IMR-90 (cell line): ENCODE measurements at regions not wholly inside any gene's neighbourhood (a gene's known extent, or its start where the extent isn't known, plus 50 kb on each side); places are given as distances from the start of the nearest gene placed in this dataset.

Experiments used
- ATAC-seq: fragments of 200-7000 bp; cut with Tn5 transposase; 2 replicates; pipeline ENCODE4 v1.9.1; 2020; ENCODE audit warnings: low read depth, mild to moderate bottlenecking, moderate library complexity
- BruUV-seq: library from RNA; stranded (reverse); fragments of 400-500 nt; replicated peaks from 2 replicates; lab custom pipeline; 2021; lab: Mats Ljungman, UMichigan
- CTCF ChIA-PET: fragments of 300-600 bp; formaldehyde crosslinking; extraction: SDS; loops from one replicate; lab custom pipeline; 2021; ENCODE audit warnings: antibody characterized with exemption; lab: Yijun Ruan, JAX
- POLR2A ChIA-PET: fragments of 300-600 bp; sonication (Branson Sonifier 250); formaldehyde crosslinking; loops from one replicate; lab custom pipeline; 2022; ENCODE audit warnings: antibody characterized with exemption; ENCODE audit not compliant: unreplicated experiment; lab: Charles Lee
- DNase-seq: peaks from one replicate; pipeline ENCODE4 v3.0.0; 2013
- H2AFZ ChIP-seq: replicated peaks from 2 replicates; pipeline ENCODE3; 2013; ENCODE audit warnings: low read length, mild to moderate bottlenecking; ENCODE audit not compliant: poor library complexity
- H2AK5ac ChIP-seq: 2 replicates; pipeline ENCODE4 v1.6.1; 2013; ENCODE audit warnings: low read depth, low read length, inconsistent platforms
- H2AK9ac ChIP-seq: replicated peaks from 2 replicates; pipeline ENCODE3; 2013; ENCODE audit warnings: mild to moderate bottlenecking, low read depth, low read length, moderate library complexity; ENCODE audit not compliant: poor library complexity
- H2BK120ac ChIP-seq: 2 replicates; pipeline ENCODE4 v1.6.1; 2013; ENCODE audit warnings: low read depth, low read length, inconsistent platforms
- H2BK15ac ChIP-seq: 3 replicates; pipeline ENCODE4 v1.6.1; 2013; ENCODE audit warnings: low read depth, low read length, inconsistent platforms
- H2BK20ac ChIP-seq: 2 replicates; pipeline ENCODE4 v1.6.1; 2013; ENCODE audit warnings: low read depth, mild to moderate bottlenecking, inconsistent platforms, low read length, moderate library complexity
- H2BK5ac ChIP-seq: 2 replicates; pipeline ENCODE4 v1.6.1; 2013; ENCODE audit warnings: mild to moderate bottlenecking, low read depth, low read length, inconsistent platforms; ENCODE audit not compliant: poor library complexity, severe bottlenecking
- H3K14ac ChIP-seq: replicated peaks from 2 replicates; pipeline ENCODE4 v1.6.1; 2013; ENCODE audit warnings: low read depth, low read length, inconsistent platforms
- H3K18ac ChIP-seq: 2 replicates; pipeline ENCODE4 v1.6.1; 2013; ENCODE audit warnings: low read depth, low read length, control low read depth
- H3K23ac ChIP-seq: 2 replicates; pipeline ENCODE4 v1.6.1; 2013; ENCODE audit warnings: low read depth, low read length, inconsistent platforms
- H3K27ac ChIP-seq: 2 replicates; pipeline ENCODE4 v1.5.1; 2013; ENCODE audit warnings: mild to moderate bottlenecking, control low read depth, low read length; ENCODE audit not compliant: insufficient read depth
- H3K27me3 ChIP-seq: 2 replicates; pipeline ENCODE4 v1.6.1; 2013; ENCODE audit warnings: low read length; ENCODE audit not compliant: control insufficient read depth, insufficient read depth
- H3K36me3 ChIP-seq: 2 replicates; pipeline ENCODE4 v1.6.1; 2013; ENCODE audit warnings: low read length, mixed read lengths; ENCODE audit not compliant: control insufficient read depth, insufficient read depth
- H3K4ac ChIP-seq: 2 replicates; pipeline ENCODE4 v1.6.1; 2013; ENCODE audit warnings: low read depth, low read length, inconsistent platforms
- H3K4me1 ChIP-seq: 2 replicates; pipeline ENCODE4 v1.6.1; 2013; ENCODE audit warnings: low read length, mixed read lengths; ENCODE audit not compliant: control insufficient read depth, insufficient read depth
- H3K4me2 ChIP-seq: 2 replicates; pipeline ENCODE4 v1.6.1; 2013; ENCODE audit warnings: low read depth, mild to moderate bottlenecking, control low read depth, low read length, moderate library complexity
- H3K4me3 ChIP-seq: 2 replicates; pipeline ENCODE4 v1.5.1; 2013; ENCODE audit warnings: low read depth, mild to moderate bottlenecking, control low read depth, low read length, moderate library complexity; ENCODE audit not compliant: insufficient read depth
- H3K56ac ChIP-seq: 2 replicates; pipeline ENCODE4 v1.6.1; 2013; ENCODE audit warnings: low read length, inconsistent platforms; ENCODE audit not compliant: insufficient read depth; ENCODE audit errors: extremely low read depth
- H3K79me1 ChIP-seq, 2 experiments: 2 replicates each; pipeline ENCODE4 v1.6.1; 2013; ENCODE audit warnings: low read length in 2 of 2, inconsistent platforms in 1 of 2, low read depth in 1 of 2
- H3K9ac ChIP-seq: 2 replicates; pipeline ENCODE4 v1.6.1; 2013; ENCODE audit warnings: low read depth, low read length, control low read depth
- H3K9me1 ChIP-seq: 2 replicates; pipeline ENCODE4 v1.6.1; 2013; ENCODE audit warnings: low read length, inconsistent platforms; ENCODE audit not compliant: insufficient read depth
- H3K9me3 ChIP-seq: 2 replicates; pipeline ENCODE4 v1.6.1; 2013; ENCODE audit warnings: low read length; ENCODE audit not compliant: control insufficient read depth, insufficient read depth
- H4K20me1 ChIP-seq: 2 replicates; pipeline ENCODE4 v1.6.1; 2013; ENCODE audit warnings: low read length, inconsistent platforms; ENCODE audit not compliant: insufficient read depth
- H4K5ac ChIP-seq: 2 replicates; pipeline ENCODE4 v1.6.1; 2013; ENCODE audit warnings: mild to moderate bottlenecking, low read depth, low read length, control low read depth
- H4K8ac ChIP-seq, 2 experiments: 2 replicates each; pipeline ENCODE4 v1.6.1; 2013; ENCODE audit warnings: low read depth in 2 of 2, low read length in 2 of 2, control low read depth in 1 of 2, inconsistent platforms in 1 of 2
- H4K91ac ChIP-seq: 2 replicates; pipeline ENCODE4 v1.6.1; 2013; ENCODE audit warnings: low read depth, low read length, inconsistent platforms; ENCODE audit not compliant: insufficient read depth
- BHLHE40 ChIP-seq: fragments of 150-350 bp; IDR thresholded peaks from 2 replicates; pipeline ENCODE4 v1.6.1; 2016; ENCODE audit warnings: mild to moderate bottlenecking, low read depth, low read length
- CEBPB ChIP-seq: IDR thresholded peaks from 2 replicates; pipeline ENCODE4 v1.6.1; 2012; ENCODE audit warnings: low read depth, low read length, improper control_type of control experiment
- CHD1 ChIP-seq: IDR thresholded peaks from 2 replicates; pipeline ENCODE4 v1.6.1; 2012; ENCODE audit warnings: low read depth, low read length, improper control_type of control experiment
- ELK1 ChIP-seq: fragments of 150-350 bp; IDR thresholded peaks from 2 replicates; pipeline ENCODE4 v1.6.1; 2016; ENCODE audit warnings: low read depth, mild to moderate bottlenecking, low read length, moderate library complexity, borderline replicate concordance
- FOS ChIP-seq: fragments of 150-350 bp; IDR thresholded peaks from 2 replicates; pipeline ENCODE4 v1.6.1; 2016; ENCODE audit warnings: low read depth, low read length
- MAFK ChIP-seq: IDR thresholded peaks from 2 replicates; pipeline ENCODE4 v1.6.1; 2012; ENCODE audit warnings: low read depth, low read length, improper control_type of control experiment
- MAZ ChIP-seq: IDR thresholded peaks from 2 replicates; pipeline ENCODE4 v1.6.1; 2012; ENCODE audit warnings: low read depth, mild to moderate bottlenecking, low read length, improper control_type of control experiment, moderate library complexity, borderline replicate concordance
- MXI1 ChIP-seq: IDR thresholded peaks from 2 replicates; pipeline ENCODE4 v1.6.1; 2012; ENCODE audit warnings: low read depth, mild to moderate bottlenecking, low read length, moderate library complexity, borderline replicate concordance
- NFE2L2 ChIP-seq: fragments of 150-350 bp; IDR thresholded peaks from 2 replicates; pipeline ENCODE4 v1.6.1; 2016; ENCODE audit warnings: low read depth, mild to moderate bottlenecking, low read length
- POLR2A ChIP-seq: IDR thresholded peaks from 2 replicates; pipeline ENCODE4 v1.6.1; 2012; ENCODE audit warnings: mild to moderate bottlenecking, low read depth, low read length
- RAD21 ChIP-seq: IDR thresholded peaks from 2 replicates; pipeline ENCODE4 v1.6.1; 2012; ENCODE audit warnings: low read length, improper control_type of control experiment
- RCOR1 ChIP-seq: IDR thresholded peaks from 2 replicates; pipeline ENCODE4 v1.6.1; 2012; ENCODE audit warnings: mild to moderate bottlenecking, low read length, improper control_type of control experiment; ENCODE audit not compliant: insufficient replicate concordance
- RFX5 ChIP-seq: IDR thresholded peaks from 2 replicates; pipeline ENCODE4 v1.8.0; 2012; ENCODE audit warnings: low read depth, mild to moderate bottlenecking, low read length, moderate library complexity
- SMC3 ChIP-seq: fragments of 150-350 bp; IDR thresholded peaks from 2 replicates; pipeline ENCODE4 v1.6.1; 2016; ENCODE audit warnings: low read depth, mild to moderate bottlenecking, antibody characterized with exemption, low read length, moderate library complexity
- WGBS, 2 experiments: methylation state at CpG; one replicate each; pipeline versions ENCODE4 v1.1.5 to v1.1.7; 2013; ENCODE audit warnings: missing lambda C conversion rate in 2 of 2; ENCODE audit not compliant: insufficient read length in 1 of 2; ENCODE audit errors: extremely low coverage in 2 of 2; 5-methylcytosine and 5-hydroxymethylcytosine counted together
- dilution Hi-C: fragments of 300-500 bp; cut with HindIII; formaldehyde crosslinking; loops from one replicate; pipeline ENCODE4 v1.14.3; 2018; ENCODE audit warnings: low sequenced_read_pairs; ENCODE audit not compliant: unreplicated experiment
- in situ Hi-C: fragments of 300-500 bp; cut with MboI; formaldehyde crosslinking; loops from 3 replicates; pipeline ENCODE4 v1.14.3; 2019; ENCODE audit warnings: low sequenced_read_pairs, inconsistent platforms, mixed read lengths
- intact Hi-C: fragments of 100-400 bp; cut with micrococcal nuclease; formaldehyde crosslinking; loops from 2 replicates; pipeline ENCODE4 v1.10.0; 2022
- TF ChIP-seq, protein P1 (sequence below): conservative IDR thresholded peaks from 2 replicates; pipeline ENCODE4 v1.5.1; 2012; ENCODE audit warnings: mild to moderate bottlenecking, low read depth, low read length, improper control_type of control experiment
- TF ChIP-seq, protein P2 (sequence below): fragments of 150-350 bp; IDR thresholded peaks from 2 replicates; pipeline ENCODE4 v1.6.1; 2017; ENCODE audit warnings: mild to moderate bottlenecking, antibody characterized with exemption, low read length, low read depth

DNA sequence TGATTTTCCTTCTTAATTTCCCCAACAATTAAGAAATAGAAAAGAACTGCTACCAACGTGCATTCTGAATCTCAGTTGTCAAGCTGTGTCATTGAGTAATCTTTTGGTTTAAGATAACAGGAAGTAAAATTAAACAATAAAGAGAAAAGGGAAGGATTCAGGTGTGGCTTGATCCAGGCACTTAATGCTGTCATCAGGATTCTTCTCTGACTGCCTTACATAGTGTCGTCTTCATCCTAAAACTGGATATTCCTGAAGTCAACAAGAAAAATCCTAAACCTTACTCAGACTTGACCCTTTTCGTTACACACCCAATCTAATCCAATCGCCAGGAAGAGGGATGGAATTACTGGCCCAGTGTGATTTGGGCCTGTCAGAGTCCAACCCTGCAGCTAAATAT is 443.8 kb downstream of the MED13L start:
- TF ChIP-seq MAFK (no peak), MXI1 (no peak), BHLHE40 (no peak), RAD21 (no peak), CEBPB (no peak), CHD1 (no peak), SMC3 (no peak), FOS (no peak), MAZ (no peak), ELK1 (no peak), NFE2L2 (no peak), RCOR1 (no peak), RFX5 (no peak), POLR2A (no peak)
- TF ChIP-seq, protein P1, sequence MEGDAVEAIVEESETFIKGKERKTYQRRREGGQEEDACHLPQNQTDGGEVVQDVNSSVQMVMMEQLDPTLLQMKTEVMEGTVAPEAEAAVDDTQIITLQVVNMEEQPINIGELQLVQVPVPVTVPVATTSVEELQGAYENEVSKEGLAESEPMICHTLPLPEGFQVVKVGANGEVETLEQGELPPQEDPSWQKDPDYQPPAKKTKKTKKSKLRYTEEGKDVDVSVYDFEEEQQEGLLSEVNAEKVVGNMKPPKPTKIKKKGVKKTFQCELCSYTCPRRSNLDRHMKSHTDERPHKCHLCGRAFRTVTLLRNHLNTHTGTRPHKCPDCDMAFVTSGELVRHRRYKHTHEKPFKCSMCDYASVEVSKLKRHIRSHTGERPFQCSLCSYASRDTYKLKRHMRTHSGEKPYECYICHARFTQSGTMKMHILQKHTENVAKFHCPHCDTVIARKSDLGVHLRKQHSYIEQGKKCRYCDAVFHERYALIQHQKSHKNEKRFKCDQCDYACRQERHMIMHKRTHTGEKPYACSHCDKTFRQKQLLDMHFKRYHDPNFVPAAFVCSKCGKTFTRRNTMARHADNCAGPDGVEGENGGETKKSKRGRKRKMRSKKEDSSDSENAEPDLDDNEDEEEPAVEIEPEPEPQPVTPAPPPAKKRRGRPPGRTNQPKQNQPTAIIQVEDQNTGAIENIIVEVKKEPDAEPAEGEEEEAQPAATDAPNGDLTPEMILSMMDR, result no peak
- TF ChIP-seq, protein P2, sequence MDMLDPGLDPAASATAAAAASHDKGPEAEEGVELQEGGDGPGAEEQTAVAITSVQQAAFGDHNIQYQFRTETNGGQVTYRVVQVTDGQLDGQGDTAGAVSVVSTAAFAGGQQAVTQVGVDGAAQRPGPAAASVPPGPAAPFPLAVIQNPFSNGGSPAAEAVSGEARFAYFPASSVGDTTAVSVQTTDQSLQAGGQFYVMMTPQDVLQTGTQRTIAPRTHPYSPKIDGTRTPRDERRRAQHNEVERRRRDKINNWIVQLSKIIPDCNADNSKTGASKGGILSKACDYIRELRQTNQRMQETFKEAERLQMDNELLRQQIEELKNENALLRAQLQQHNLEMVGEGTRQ, result no peak

More for the DNA sequence above, 443.8 kb downstream of the MED13L start:
- Histone ChIP-seq H4K8ac (no peak overlapping the region), H3K9me1 (no peaks in the 10 kb centered on the region), H2AFZ (no peak overlapping the region), H3K9me3 (no peaks in the 10 kb centered on the region), H3K23ac (no peak overlapping the region), H2AK5ac (no peak overlapping the region), H4K91ac (no peak overlapping the region), H3K27me3 (no peaks in the 10 kb centered on the region), H3K56ac (no peak overlapping the region), H3K79me1 (no peaks in the 10 kb centered on the region), H3K4me3 (no peak overlapping the region), H3K36me3 (no peaks in the 10 kb centered on the region), H2AK9ac (no peak overlapping the region), H4K20me1 (no peaks in the 10 kb centered on the region), H3K27ac (no peak overlapping the region), H3K4me1 (no peaks in the 10 kb centered on the region), H3K18ac (no peak overlapping the region), H3K4me2 (no peak overlapping the region), H3K14ac (no peak overlapping the region), H3K4ac (no peak overlapping the region), H2BK15ac (no peak overlapping the region), H2BK20ac (no peak overlapping the region), H2BK120ac (no peak overlapping the region), H4K5ac (no peak overlapping the region), H3K9ac (no peak overlapping the region), H2BK5ac (no peak overlapping the region)
- DNase-seq, result no peak
- in situ Hi-C loops (no loop called here), dilution Hi-C loops (no loop called here), intact Hi-C loops (no loop called here)
- CTCF ChIA-PET, result no interaction called here
- ATAC-seq, result no peak
- WGBS, 2 experiments, result 100% methylated on average over 1 of the region's 4 CpGs; no CpG with 5 or more reads in 1 of the 2 experiments
- POLR2A ChIA-PET, result no interaction called here
- no TSS peak for BruUV-seq
